GM19438 (cell line): ENCODE measurements at regions not wholly inside any gene's neighbourhood (a gene's known extent, or its start where the extent isn't known, plus 50 kb on each side); places are given as distances from the start of the nearest gene placed in this dataset.
"Not testable (repeated sequence)": the region's sequence is repeated elsewhere in the genome, so short reads cannot be mapped to it uniquely, and the experiment has no call there.

Source experiments
- ATAC-seq: cut with Tn5 transposase; IDR thresholded peaks from one replicate; pipeline ENCODE4 v1.9.1; 2021; ENCODE audit warnings: low read depth; ENCODE audit not compliant: unreplicated experiment

DNA sequence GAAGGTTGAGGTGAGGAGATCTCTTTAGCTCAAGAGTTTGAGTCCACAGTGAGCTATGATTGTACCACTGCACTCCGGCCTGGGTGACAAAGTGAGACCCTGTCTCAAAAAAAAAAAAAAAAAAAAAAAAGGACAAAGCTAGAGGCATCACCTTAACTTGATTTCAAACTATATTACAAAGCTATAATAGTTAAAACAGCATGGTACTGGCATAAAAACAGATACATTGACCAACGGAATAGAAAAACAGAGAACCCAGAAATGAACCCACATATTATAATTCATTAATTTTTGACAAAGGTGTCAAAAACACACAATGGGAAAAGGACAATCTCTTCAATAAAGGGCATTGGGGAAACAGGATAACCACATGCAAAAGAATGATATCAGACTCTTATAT, 50.8 kb upstream of the MBOAT1 start:
- no peak for ATAC-seq

DNA sequence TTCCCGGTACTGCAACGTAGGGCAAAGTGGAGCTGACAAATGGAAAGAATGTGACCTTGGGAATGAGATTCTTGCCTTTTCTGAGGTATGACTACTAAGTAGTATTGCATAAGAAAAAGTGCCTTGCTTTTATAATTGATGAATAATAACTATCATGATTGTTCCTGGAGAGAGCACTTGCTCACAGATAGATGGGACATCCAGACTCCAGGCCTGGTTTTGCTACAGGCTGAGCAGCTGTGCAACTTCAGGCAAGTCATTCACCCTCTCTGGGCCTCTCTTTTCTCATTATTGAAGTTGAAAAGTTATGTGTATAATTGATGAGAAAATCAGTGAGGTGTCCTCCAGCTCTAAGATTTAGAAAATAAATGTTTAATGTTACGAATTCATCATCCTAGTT, 53.6 kb upstream of the MBOAT1 start:
- ATAC-seq = no peak

DNA sequence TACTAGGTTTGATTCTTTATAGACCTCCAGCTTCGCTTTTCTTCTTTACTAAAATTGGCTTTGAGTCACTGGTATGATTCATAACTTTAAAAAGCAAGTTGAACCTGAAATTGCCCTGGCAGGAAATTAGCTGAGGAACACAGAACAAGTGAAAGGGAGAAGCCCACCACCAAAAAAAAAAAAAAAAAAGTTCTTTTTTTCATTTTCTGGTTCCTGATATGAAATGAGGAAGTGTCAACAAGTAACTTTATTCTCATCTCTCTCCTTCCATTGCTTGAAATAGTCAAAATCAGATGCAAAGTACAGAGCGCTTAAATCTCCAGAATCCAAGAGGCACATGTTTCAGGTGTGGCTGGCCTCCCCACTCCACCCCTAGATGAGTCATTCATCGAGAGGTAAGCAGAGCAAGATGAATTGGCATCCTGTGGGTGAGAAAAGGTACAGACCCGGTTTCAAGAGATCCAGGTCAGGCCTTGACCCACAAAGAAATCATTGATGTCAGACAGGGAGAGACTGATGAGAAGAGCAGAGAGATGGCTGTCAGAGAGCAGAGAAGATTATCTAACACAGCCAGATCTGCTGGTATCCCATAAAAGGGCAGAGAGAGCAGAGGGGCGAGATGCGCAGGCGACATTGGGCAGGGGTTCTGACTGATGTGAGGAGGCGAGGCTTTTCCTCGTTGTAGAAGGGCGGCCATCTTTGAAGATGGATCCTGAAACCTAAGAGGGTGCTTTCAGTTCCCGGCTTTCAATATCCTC, 54.8 kb upstream of the MBOAT1 start:
- ATAC-seq = peak; percentile 52

DNA sequence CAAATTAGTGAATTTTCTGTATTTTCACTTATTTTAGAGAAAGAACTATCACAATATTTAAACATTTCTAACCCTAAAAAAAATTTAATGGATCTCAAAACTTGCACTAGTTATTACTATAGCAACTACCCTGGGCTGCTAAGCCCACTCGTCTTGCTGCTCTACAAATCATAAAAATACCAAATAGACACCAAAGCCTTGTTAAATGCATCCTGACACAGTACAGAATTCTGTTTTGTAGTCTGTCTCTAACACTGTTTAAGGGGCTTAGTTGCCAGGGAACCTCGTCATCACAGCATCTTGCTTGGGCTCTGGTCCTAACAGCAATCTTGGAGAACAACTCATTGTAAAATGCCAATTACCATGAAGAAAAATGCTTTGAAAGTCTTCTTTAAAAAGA, 56.9 kb upstream of the MBOAT1 start:
- no peak for ATAC-seq

DNA sequence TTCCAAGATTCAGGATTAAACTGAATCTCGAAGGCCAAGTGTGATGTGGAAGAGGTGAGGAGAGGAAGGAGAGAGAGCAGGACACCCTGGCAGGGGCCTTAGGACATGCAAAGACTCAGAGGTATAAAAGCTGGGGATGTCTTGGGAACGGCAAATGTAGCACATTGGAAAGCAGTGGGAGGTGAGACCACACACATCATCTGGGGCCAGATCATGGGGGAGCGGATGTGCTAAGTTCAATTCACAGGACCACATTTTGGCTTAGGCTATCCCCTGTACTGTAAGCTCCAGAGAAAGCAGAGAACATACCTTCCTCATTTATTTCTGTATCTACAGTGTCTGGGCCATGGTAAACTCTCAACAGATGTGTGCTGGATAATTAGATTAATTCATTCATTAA, 59.5 kb upstream of the MBOAT1 start:
- ATAC-seq = no peak

DNA sequence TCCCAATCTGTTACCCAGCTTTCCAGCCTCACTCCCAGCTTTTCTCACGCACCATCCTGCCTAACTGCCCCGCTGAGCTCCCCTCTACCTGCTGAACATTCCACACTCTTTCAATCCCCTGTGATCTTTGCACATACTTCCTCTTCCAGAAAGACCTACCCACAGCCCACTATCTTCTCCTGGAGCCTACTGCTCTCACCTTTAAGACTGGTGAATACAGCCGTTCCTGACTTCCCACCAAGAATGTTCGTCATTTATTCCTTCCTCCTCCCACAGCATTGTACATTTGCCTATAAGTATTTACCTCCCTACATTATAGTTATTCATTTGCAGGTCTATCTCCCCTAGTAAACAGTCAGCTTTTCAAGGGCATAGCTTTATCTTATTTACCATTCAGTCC, 61.9 kb upstream of the MBOAT1 start:
- ATAC-seq = no peak

- not testable (repeated sequence) for ATAC-seq
Measured at GRCh38 chr6:20275837-20276236, 63.6 kb upstream of the MBOAT1 start.

GRCh38 chr6:20277724-20278123, 65.5 kb upstream of the MBOAT1 start:
- not testable (repeated sequence) for ATAC-seq

GRCh38 chr6:20279051-20279450, 66.8 kb upstream of the MBOAT1 start:
- ATAC-seq = no peak

DNA sequence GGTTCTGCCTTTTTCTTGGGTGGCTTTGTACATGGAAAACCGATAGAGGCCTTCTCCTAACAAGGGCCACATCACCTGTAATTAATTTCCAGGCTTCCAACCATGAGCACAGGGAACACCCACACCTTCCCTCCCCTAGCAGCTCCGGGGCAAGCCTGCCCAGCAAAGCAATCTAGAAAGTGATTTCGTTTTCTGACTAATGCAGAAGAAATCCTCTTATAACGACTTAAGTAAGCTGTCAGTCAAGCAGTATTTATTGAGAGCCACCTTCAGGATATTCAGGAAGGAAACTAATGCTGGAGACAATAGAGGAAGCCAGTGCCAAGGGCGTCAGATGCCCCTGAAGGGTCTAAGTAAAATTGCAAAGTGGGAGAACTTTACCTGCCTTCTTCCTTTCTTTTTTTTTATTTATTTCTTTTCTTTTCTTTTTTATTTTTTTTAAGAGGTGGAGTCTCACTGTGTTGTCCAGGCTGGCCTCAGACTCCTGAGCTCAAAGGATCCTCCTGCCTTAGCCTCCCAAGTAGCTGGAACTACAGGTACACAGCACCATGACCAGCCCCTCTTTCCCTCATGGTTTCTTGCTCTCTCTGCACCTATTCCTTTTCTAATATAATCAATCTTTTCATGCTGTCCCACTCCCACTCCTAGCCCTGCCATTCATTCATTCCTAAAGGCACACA, 67.5 kb upstream of the MBOAT1 start:
- ATAC-seq = no peak

DNA sequence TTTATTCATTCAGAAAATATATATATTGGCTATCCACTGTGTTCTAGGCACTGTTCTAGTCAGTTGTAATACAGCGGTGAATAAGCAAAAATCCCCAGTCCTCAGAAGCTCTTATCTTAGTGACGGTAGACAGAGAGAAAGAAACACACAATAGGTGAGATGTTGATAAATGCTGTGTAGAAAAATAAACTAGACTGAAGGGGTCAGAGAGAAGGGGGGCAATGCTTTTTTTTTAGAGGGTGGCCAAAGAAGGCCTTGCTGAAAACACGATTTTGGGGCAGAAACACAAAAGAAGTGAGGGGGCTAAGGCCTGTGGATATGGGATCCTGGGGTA, 68.0 kb upstream of the MBOAT1 start:
- ATAC-seq = no peak

- no peak for ATAC-seq
Measured at GRCh38 chr6:20284672-20285071, 72.4 kb upstream of the MBOAT1 start.

- no peak for ATAC-seq
Measured at GRCh38 chr6:20286968-20287565, 74.8 kb upstream of the MBOAT1 start.

DNA sequence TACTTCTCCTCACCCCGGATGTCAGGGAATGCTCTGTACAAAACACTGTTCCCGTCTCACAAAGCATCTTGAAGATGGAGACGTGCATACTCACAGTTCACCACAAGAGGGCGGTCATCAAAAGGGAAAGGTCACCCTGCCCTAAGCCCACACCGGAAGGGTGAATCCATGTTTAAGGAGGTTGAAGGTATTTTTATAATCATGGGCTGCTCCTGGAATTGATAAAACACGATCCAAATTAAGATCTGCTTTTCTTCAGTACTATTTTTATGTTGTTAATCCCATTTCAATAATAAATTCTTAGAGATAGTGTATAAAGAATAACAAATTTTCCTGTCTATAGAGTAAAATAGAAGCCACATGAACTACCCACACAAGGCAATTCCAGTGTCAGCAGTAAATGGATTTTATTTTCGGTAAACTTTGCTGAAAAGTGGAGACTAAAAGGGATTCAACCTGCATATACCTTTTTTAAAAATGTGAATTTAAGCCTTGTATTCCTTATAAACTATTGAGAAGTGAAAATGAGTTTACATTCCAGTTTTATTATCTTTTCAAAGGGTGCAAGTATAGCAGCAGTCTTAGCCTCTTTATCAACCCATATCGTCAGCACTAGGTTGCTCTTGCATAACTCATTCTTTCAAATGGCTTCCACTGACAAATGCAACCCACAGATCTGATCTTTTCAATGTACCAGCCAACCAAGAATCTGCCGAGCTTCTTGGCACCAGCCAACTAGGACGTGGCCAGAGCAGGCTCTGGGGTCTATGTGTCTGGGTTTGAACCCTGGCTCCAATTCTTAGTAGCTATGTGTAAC, 79.7 kb upstream of the MBOAT1 start:
- peak; percentile 90 for ATAC-seq

DNA sequence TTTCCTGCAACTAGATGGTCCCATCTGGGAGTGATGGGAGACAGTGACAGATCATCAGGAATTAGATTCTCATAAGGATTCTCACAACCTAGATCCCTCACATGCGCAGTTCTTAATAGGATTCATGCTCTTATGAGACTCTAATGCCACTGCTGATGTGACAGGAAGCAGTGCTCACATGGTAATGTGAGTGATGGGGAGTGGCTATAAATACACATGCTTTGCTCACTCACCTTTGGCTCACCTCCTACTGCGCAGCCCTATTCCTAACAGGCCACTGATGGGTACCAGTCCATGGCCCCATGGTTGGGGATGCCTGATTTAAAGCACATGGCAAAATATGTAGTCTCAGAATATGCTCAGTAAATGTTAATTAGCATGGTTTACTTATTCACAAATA, 80.6 kb upstream of the MBOAT1 start:
- ATAC-seq = no peak

DNA sequence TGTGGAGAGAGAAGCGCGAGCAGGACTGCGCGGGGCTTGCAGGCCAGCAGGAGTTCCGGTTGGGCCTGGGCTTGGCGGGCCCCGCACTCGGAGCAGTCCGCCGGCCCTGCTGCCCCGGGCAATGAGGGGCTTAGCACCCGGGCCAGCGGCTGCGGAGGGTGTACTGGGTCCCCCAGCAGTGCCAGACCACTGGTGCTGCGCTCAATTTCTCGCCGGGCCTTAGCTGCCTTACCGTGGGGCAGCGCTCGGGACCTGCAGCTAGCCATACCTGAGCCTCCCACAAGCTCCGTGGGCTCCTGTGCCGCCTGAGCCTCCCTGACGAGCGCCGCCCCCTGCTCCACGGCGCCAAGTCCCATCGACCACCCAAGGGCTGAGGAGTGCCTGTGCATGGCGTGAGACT, 89.0 kb upstream of the MBOAT1 start:
- no peak for ATAC-seq

DNA sequence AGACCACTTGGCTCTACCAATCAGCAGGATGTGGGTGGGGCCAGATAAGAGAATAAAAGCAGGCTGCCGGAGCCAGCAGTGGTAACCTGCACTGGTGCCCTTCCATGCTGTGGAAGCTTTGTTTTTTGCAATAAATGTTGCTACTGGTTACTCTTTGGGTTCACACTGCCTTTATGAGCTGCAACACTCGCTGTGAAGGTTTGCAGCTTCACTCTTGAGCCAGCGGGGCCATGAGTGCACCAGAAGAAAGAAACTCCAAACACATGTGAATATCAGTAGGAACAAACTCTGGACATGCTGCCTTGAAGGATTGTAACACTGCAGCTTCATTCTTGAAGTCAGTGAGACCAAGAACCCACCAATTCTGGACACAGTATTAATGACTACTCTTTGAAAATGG, 89.9 kb upstream of the MBOAT1 start:
- no peak for ATAC-seq

DNA sequence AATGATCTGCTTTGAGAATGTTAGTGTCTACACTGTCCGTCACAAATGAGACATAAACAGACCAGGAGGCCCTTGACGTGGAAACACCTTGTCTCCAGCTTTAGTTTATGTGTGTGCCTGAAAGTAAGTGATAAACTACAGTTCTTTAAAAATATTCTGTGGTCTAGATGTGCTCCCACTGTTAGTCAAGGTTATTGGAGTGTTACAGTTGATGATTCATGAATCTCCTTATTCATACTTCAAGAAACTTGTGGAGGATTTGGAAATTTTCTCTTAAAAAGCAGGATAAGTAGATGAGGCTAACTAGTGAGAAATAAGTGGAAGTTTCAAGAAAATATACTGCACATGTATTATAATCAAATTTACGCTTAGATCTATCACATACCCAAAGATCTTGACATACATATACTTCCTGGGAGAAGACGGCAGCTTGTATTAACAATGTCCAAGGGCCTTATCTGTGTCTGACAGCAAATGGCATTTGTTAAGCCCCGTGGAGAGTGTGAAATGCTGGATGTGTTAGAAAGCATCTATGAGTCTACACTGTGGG, 90.5 kb upstream of the MBOAT1 start:
- no peak for ATAC-seq

DNA sequence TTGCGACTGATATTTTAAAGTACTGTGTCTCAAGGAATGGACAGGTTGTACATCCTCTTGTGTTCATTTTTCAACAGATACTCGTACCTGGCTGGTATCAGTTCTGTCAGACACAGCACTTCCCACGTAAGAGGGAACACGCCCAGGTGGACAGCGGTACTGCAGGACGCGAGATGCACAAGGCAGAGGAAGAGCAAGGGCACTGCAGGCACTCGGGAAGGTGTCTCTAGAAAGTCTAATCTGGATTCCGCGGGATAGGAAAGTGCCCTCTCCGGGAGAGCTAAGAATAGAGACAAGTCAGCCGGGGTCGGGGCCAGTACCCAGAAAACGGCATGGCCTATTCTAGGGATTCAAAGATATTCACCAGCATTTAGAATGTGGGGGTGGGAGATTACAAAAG, 94.2 kb upstream of the MBOAT1 start:
- no peak for ATAC-seq

- ATAC-seq = no peak
Measured at GRCh38 chr6:20309186-20309585, 92.5 kb upstream of the E2F3 start.

GRCh38 chr6:20310185-20310584, 91.5 kb upstream of the E2F3 start:
- no peak for ATAC-seq
